Upper lobe of left lung (tissue), 6 donors: ENCODE measurements at regions not wholly inside any gene's neighbourhood (a gene's known extent, or its start where the extent isn't known, plus 50 kb on each side); places are given as distances from the start of the nearest gene placed in this dataset.

ENCODE experiments used
- ATAC-seq, 2 donors: fragments of 200-7000 bp; cut with Tn5 transposase; one replicate each; pipeline ENCODE4 v1.9.1; 2022; ENCODE audit warnings: mild to moderate bottlenecking in 2 of 2, moderate library complexity in 2 of 2; ENCODE audit not compliant: low FRiP score in 2 of 2
- DNase-seq, 2 donors: peaks; one replicate each; pipeline ENCODE4 v3.0.0-alpha.2; 2019 to 2020
- H3K27ac ChIP-seq, 4 donors: fragments of 200-600 bp; sonication (generic); one replicate each; pipeline ENCODE4 v1.5.1; 2016 to 2019
- H3K27me3 ChIP-seq, 4 donors: fragments of 200-600 bp; sonication (generic); one replicate each; pipeline ENCODE4 v1.5.1; 2017 to 2019
- H3K36me3 ChIP-seq, 4 donors: fragments of 200-600 bp; sonication (generic); one replicate each; pipeline ENCODE4 v1.5.1; 2016 to 2019
- H3K4me1 ChIP-seq, 4 donors: fragments of 200-600 bp; sonication (generic); one replicate each; pipeline ENCODE4 v1.5.1; 2018 to 2019
- H3K4me3 ChIP-seq, 4 donors: fragments of 200-600 bp; sonication (generic); one replicate each; pipeline ENCODE4 v1.5.1; 2017 to 2019; ENCODE audit warnings: mild to moderate bottlenecking in 2 of 4, moderate library complexity in 1 of 4
- H3K9me3 ChIP-seq, 4 donors: fragments of 200-600 bp; sonication (generic); one replicate each; pipeline ENCODE4 v1.5.1; 2018 to 2019
- CTCF ChIP-seq, 6 experiments: fragments of 450-650 bp in 4 of 6; fragments of 200-600 bp in 2 of 6; sonication (generic) in 2 of 6; IDR thresholded peaks; one replicate each; pipeline ENCODE4 v1.5.1; 2016 to 2019; ENCODE audit warnings: antibody characterized with exemption in 6 of 6
- EP300 ChIP-seq, 4 donors: sonication (generic); formaldehyde crosslinking; IDR thresholded peaks; one replicate each; pipeline ENCODE4 v1.5.1; 2017; ENCODE audit warnings: antibody characterized with exemption in 4 of 4, control low read depth in 2 of 4
- POLR2A ChIP-seq, 4 donors: fragments of 450-650 bp; IDR thresholded peaks; one replicate each; pipeline ENCODE4 v1.5.1; 2016 to 2017; ENCODE audit warnings: antibody characterized with exemption in 4 of 4, mild to moderate bottlenecking in 2 of 4
- POLR2AphosphoS5 ChIP-seq, 2 donors: sonication (generic); formaldehyde crosslinking; IDR thresholded peaks; one replicate each; pipeline ENCODE4 v1.5.1; 2017; ENCODE audit warnings: antibody characterized with exemption in 2 of 2
- WGBS, 2 donors: methylation state at CpG; one replicate each; pipeline ENCODE4 v1.1.5; 2017 to 2018; 5-methylcytosine and 5-hydroxymethylcytosine counted together
- donor health status: DM: no; HTN: no; CAD: no; lungs with moderate emphysema.
- donor health status: DM: no; HTN: yes; CAD: no; lungs with severe emphysema.

- TF ChIP-seq POLR2A (IDR thresholded peaks at IDR 0.05) = no peak
- no peak for TF ChIP-seq POLR2AphosphoS5 (IDR thresholded peaks at IDR 0.05)
- TF ChIP-seq CTCF (IDR thresholded peaks at IDR 0.05) = no peak
- TF ChIP-seq EP300 (IDR thresholded peaks at IDR 0.05) = no peak
- ATAC-seq (no peak), DNase-seq (no peak)
- Histone ChIP-seq H3K4me1 (no peaks in the 10 kb centered on the region), H3K9me3 (no peaks in the 10 kb centered on the region), H3K4me3 (no peak overlapping the region), H3K27ac (no peak overlapping the region), H3K36me3 (no peaks in the 10 kb centered on the region), H3K27me3 (no peaks in the 10 kb centered on the region)
- WGBS, 2 donors = 89 to 100% methylated on average over 2 to 5 of the region's 5 CpGs
Measured at GRCh38 chr22:48075604-48076003, 1313.2 kb downstream of the TBC1D22A start.

- Histone ChIP-seq H3K4me1 (no peaks in the 10 kb centered on the region), H3K27me3 (no peaks in the 10 kb centered on the region), H3K4me3 (no peak overlapping the region), H3K36me3 (no peaks in the 10 kb centered on the region), H3K27ac (no peak overlapping the region), H3K9me3 (no peaks in the 10 kb centered on the region)
- WGBS, 2 donors = 57 to 65% methylated on average over 6 of the region's 6 CpGs
- DNase-seq (no peak), ATAC-seq (no peak)
- TF ChIP-seq CTCF (IDR thresholded peaks at IDR 0.05) = no peak
Measured at GRCh38 chr22:48072777-48073176, 1310.3 kb downstream of the TBC1D22A start.

DNA sequence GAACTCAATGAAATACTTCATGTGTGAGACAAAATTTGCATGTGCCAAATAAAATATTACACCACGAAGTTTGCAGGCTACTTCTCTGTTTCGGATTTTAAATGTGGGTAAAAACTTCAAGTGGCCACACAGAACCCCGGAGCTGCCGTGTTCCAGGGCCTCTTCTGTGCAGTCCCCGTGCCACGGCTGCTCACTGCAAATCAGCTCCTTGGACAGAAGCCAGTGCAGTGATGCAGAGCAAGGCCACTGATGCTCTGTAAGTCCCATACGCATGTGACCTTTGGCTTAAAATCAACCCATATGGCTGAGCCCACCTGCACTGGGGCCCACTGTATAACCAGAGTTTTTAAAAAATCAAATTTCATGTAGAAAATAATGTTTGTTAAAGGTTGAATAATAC, 1309.4 kb downstream of the TBC1D22A start:
- H3K36me3 ChIP-seq = no peaks in the 10 kb centered on the region
- H3K4me1 ChIP-seq = no peaks in the 10 kb centered on the region
- DNase-seq (no peak), ATAC-seq (no peak)
- H3K4me3 ChIP-seq = no peak overlapping the region
- H3K9me3 ChIP-seq = no peaks in the 10 kb centered on the region
- 76% methylated on average over 7 of the region's 7 CpGs for WGBS, 2 donors
- TF ChIP-seq POLR2AphosphoS5 (IDR thresholded peaks at IDR 0.05) (no peak), CTCF (IDR thresholded peaks at IDR 0.05) (no peak), EP300 (IDR thresholded peaks at IDR 0.05) (no peak), POLR2A (IDR thresholded peaks at IDR 0.05) (no peak)
- H3K27ac ChIP-seq = no peak overlapping the region
- H3K27me3 ChIP-seq = no peaks in the 10 kb centered on the region

DNA sequence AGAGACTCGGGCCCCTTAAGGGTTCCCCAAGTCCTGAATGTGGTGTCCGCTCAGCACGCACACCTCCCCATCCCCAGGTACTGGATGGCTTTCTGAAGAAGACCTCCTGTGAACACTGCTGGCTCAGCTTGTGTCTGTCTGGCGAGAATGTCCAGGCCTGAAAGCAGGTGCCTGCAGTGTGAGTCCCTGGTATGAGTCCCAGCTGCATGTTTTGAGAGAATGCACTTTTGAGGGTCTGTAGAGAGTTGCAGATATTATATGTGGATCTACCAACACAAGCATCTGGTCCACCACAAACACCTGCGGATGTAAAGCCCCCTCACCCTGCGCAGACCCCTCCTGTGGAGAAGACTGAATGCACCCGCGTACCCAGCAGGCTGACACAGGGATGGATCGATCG, 1308.9 kb downstream of the TBC1D22A start:
- 81 to 86% methylated on average over 9 to 10 of the region's 10 CpGs for WGBS, 2 donors
- ATAC-seq (no peak), DNase-seq (no peak)

More for the DNA sequence above, 1308.9 kb downstream of the TBC1D22A start:
- Histone ChIP-seq H3K4me3 (no peak overlapping the region), H3K9me3 (no peaks in the 10 kb centered on the region), H3K36me3 (no peaks in the 10 kb centered on the region), H3K27me3 (no peaks in the 10 kb centered on the region), H3K4me1 (no peaks in the 10 kb centered on the region), H3K27ac (no peak overlapping the region)
- TF ChIP-seq CTCF (IDR thresholded peaks at IDR 0.05) (no peak), POLR2A (IDR thresholded peaks at IDR 0.05) (no peak), EP300 (IDR thresholded peaks at IDR 0.05) (no peak), POLR2AphosphoS5 (IDR thresholded peaks at IDR 0.05) (no peak)
